ENCODE measurements at regions not wholly inside any gene's neighbourhood (a gene's known extent, or its start where the extent isn't known, plus 50 kb on each side); places are given as distances from the start of the nearest gene placed in this dataset.

GRCh38 chr16:26905336-26905735 lies 161.4 kb upstream of the C16orf82 start:
- no peak overlapping the region for H3K4me3 ChIP-seq (ENCODE audit: low read depth, low read length)
- no peak for DNase-seq (ENCODE audit: low read depth)
- TF ChIP-seq POLR2A (IDR thresholded peaks at IDR 0.05; ENCODE audit: extremely low read depth, insufficient read length), result no peak
- TF ChIP-seq MAX (IDR thresholded peaks at IDR 0.05; ENCODE audit: low read depth, low read length), result no peak
- no peak for TF ChIP-seq MYC (IDR thresholded peaks at IDR 0.05; ENCODE audit: low read depth, low read length)
- TF ChIP-seq CTCF (IDR thresholded peaks at IDR 0.05; ENCODE audit: low read depth, low read length), result no peak

- TF ChIP-seq POLR2A (IDR thresholded peaks at IDR 0.05; ENCODE audit: extremely low read depth, insufficient read length) (no peak), MAX (IDR thresholded peaks at IDR 0.05; ENCODE audit: low read depth, low read length) (no peak), CTCF (IDR thresholded peaks at IDR 0.05; ENCODE audit: low read depth, low read length) (no peak), MYC (IDR thresholded peaks at IDR 0.05; ENCODE audit: low read depth, low read length) (no peak)
- no peak overlapping the region for H3K4me3 ChIP-seq (ENCODE audit: low read depth, low read length)
- no peak for DNase-seq (ENCODE audit: low read depth)
Observed at GRCh38 chr16:26909623-26910022, 157.1 kb upstream of the C16orf82 start.

- no peak for TF ChIP-seq MYC (IDR thresholded peaks at IDR 0.05; ENCODE audit: low read depth, low read length)
- TF ChIP-seq POLR2A (IDR thresholded peaks at IDR 0.05; ENCODE audit: extremely low read depth, insufficient read length), result no peak
- TF ChIP-seq MAX (IDR thresholded peaks at IDR 0.05; ENCODE audit: low read depth, low read length), result no peak
- no peak for TF ChIP-seq CTCF (IDR thresholded peaks at IDR 0.05; ENCODE audit: low read depth, low read length)
- H3K4me3 ChIP-seq (ENCODE audit: low read depth, low read length), result no peak overlapping the region
- no peak for DNase-seq (ENCODE audit: low read depth)
Observed at GRCh38 chr16:26911436-26911835, 155.3 kb upstream of the C16orf82 start.

GRCh38 chr16:26913851-26914250 lies 152.9 kb upstream of the C16orf82 start:
- H3K4me3 ChIP-seq (ENCODE audit: low read depth, low read length), result no peak overlapping the region
- no peak for DNase-seq (ENCODE audit: low read depth)
- TF ChIP-seq CTCF (IDR thresholded peaks at IDR 0.05; ENCODE audit: low read depth, low read length), result no peak
- TF ChIP-seq MYC (IDR thresholded peaks at IDR 0.05; ENCODE audit: low read depth, low read length), result no peak
- TF ChIP-seq POLR2A (IDR thresholded peaks at IDR 0.05; ENCODE audit: extremely low read depth, insufficient read length), result no peak
- TF ChIP-seq MAX (IDR thresholded peaks at IDR 0.05; ENCODE audit: low read depth, low read length), result no peak

- no peak for DNase-seq (ENCODE audit: low read depth)
- TF ChIP-seq CTCF (IDR thresholded peaks at IDR 0.05; ENCODE audit: low read depth, low read length) (no peak), MYC (IDR thresholded peaks at IDR 0.05; ENCODE audit: low read depth, low read length) (no peak), MAX (IDR thresholded peaks at IDR 0.05; ENCODE audit: low read depth, low read length) (no peak), POLR2A (IDR thresholded peaks at IDR 0.05; ENCODE audit: extremely low read depth, insufficient read length) (no peak)
- H3K4me3 ChIP-seq (ENCODE audit: low read depth, low read length), result no peak overlapping the region
Observed at GRCh38 chr16:26930786-26931581, 135.7 kb upstream of the C16orf82 start.
